Lower leg skin (tissue), 4 donors: ENCODE measurements at regions not wholly inside any gene's neighbourhood (a gene's known extent, or its start where the extent isn't known, plus 50 kb on each side); places are given as distances from the start of the nearest gene placed in this dataset.

Experiments used
- DNase-seq, 2 donors: peaks; one replicate each; pipeline ENCODE4 v3.0.0-alpha.2; 2019; ENCODE audit warnings: low spot score in 2 of 2
- H3K4me3 ChIP-seq: fragments of 200-600 bp; sonication (generic); 2 replicates; pipeline ENCODE4 v1.5.1; 2017; ENCODE audit warnings: mild to moderate bottlenecking, low read depth; ENCODE audit not compliant: poor library complexity, severe bottlenecking
- POLR2A ChIP-seq, 2 donors: fragments of 450-650 bp; IDR thresholded peaks; one replicate each; pipeline ENCODE4 v1.6.1; 2016 to 2017; ENCODE audit warnings: antibody characterized with exemption in 2 of 2, mild to moderate bottlenecking in 1 of 2, moderate library complexity in 1 of 2
- WGBS, 2 donors: methylation state at CpG; one replicate each; pipeline ENCODE4 v1.1.5; 2018; 5-methylcytosine and 5-hydroxymethylcytosine counted together
- intact Hi-C: fragments of 100-400 bp; cut with DNase I; formaldehyde crosslinking; loops from one replicate; pipeline ENCODE4 v1.15.0; 2023; ENCODE audit warnings: low total_unique reads
- TF ChIP-seq, protein P1 (sequence below), 3 donors: fragments of 450-650 bp; IDR thresholded peaks; one replicate each; pipeline ENCODE4 v1.5.1; 2016; ENCODE audit warnings: antibody characterized with exemption in 3 of 3, mild to moderate bottlenecking in 3 of 3, moderate library complexity in 2 of 3

GRCh38 chr1:81435175-81435574 lies 365.6 kb upstream of the ADGRL2 start:
- WGBS, 2 donors: 22 to 46% methylated on average over 1 of the region's 1 CpG
- intact Hi-C loops: no loop called here

DNA sequence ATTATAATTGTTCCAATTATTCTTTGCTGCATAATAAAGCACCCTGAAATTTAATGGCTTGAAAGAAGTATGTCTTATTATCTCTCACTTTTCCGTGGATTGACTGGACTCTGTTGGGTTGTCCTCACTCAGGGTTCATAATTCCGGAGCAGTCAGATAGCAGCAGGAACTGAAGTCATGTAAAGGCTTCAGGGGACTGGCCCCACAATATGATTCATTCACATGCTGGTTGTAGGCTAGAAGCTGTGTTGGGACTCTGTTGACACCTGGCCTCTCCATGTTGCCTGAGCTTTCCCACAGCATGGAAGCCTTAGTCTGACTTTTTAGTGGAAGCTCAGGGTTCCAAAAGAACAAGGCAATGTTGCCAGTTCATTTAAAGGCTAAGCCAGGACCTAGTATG lies 367.1 kb upstream of the ADGRL2 start:
- no peak for DNase-seq
- WGBS, 2 donors: 78 to 89% methylated on average over 2 of the region's 2 CpGs
- intact Hi-C loops: no loop called here
- H3K4me3 ChIP-seq: no peak overlapping the region
- no peak for TF ChIP-seq POLR2A (IDR thresholded peaks at IDR 0.05)
- TF ChIP-seq, protein P1, sequence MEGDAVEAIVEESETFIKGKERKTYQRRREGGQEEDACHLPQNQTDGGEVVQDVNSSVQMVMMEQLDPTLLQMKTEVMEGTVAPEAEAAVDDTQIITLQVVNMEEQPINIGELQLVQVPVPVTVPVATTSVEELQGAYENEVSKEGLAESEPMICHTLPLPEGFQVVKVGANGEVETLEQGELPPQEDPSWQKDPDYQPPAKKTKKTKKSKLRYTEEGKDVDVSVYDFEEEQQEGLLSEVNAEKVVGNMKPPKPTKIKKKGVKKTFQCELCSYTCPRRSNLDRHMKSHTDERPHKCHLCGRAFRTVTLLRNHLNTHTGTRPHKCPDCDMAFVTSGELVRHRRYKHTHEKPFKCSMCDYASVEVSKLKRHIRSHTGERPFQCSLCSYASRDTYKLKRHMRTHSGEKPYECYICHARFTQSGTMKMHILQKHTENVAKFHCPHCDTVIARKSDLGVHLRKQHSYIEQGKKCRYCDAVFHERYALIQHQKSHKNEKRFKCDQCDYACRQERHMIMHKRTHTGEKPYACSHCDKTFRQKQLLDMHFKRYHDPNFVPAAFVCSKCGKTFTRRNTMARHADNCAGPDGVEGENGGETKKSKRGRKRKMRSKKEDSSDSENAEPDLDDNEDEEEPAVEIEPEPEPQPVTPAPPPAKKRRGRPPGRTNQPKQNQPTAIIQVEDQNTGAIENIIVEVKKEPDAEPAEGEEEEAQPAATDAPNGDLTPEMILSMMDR (IDR thresholded peaks at IDR 0.05): no peak

More at GRCh38 chr1:81435175-81435574, 365.6 kb upstream of the ADGRL2 start:
- TF ChIP-seq, protein P1 (IDR thresholded peaks at IDR 0.05): no peak
- no peak overlapping the region for H3K4me3 ChIP-seq
- no peak for DNase-seq

GRCh38 chr1:81432654-81433109 lies 368.1 kb upstream of the ADGRL2 start:
- WGBS, 2 donors: 79 to 80% methylated on average over 8 of the region's 8 CpGs
- DNase-seq: no peak
- intact Hi-C loops: no loop called here
- TF ChIP-seq, protein P1 (IDR thresholded peaks at IDR 0.05): no peak
- TF ChIP-seq POLR2A (IDR thresholded peaks at IDR 0.05): no peak
- H3K4me3 ChIP-seq: no peak overlapping the region

DNA sequence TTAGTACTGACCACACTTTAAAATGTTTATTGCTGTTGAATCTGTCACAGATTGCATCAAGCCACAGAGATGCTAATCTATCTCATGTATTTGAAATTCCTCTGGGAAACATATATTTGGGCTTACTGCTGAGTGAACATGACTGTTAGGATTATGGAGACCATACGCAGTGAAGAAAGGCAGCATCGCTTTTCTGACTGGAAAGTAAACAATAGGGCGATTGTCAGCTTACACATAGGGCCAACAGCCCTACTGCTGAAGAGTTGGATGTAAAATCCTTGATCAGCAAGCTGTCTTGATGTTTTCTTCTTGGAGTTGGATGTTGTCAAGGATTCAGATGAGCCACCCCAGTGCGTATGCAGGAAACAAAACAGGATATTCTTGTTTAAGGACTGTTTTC lies 368.7 kb upstream of the ADGRL2 start:
- no peak for DNase-seq

DNA sequence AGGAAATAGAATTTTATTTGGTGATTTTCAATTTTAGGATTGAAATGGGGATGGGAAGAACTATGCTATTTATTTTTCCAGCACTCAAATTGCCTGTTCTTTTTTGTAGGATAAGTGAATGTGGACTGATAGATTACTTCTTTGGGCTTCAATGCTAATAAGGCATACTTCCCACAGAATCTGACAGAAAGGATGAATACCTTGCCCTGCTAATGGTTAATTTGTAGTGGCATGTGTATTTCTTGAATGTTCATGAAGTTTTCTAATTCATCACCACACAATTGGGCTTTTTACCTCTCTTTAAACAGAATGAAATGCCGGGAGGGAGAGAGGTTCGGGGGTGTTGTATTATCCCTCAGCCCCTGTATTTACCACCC lies 369.1 kb upstream of the ADGRL2 start:
- no peak overlapping the region for H3K4me3 ChIP-seq
- no peak for DNase-seq
- intact Hi-C loops: no loop called here
- WGBS, 2 donors: 89 to 90% methylated on average over 2 of the region's 2 CpGs
- TF ChIP-seq, protein P1 (IDR thresholded peaks at IDR 0.05): no peak
- TF ChIP-seq POLR2A (IDR thresholded peaks at IDR 0.05): no peak

More for the DNA sequence above, 368.7 kb upstream of the ADGRL2 start:
- TF ChIP-seq POLR2A (IDR thresholded peaks at IDR 0.05): no peak
- TF ChIP-seq, protein P1 (IDR thresholded peaks at IDR 0.05): no peak
- intact Hi-C loops: no loop called here
- H3K4me3 ChIP-seq: no peak overlapping the region
- 48 to 61% methylated on average over 4 of the region's 4 CpGs for WGBS, 2 donors

GRCh38 chr1:81430955-81431623 lies 369.6 kb upstream of the ADGRL2 start:
- WGBS, 2 donors: 60% methylated on average over 6 of the region's 6 CpGs
- TF ChIP-seq, protein P1 (IDR thresholded peaks at IDR 0.05): no peak
- no peak for TF ChIP-seq POLR2A (IDR thresholded peaks at IDR 0.05)
- intact Hi-C loops: no loop called here
- no peak overlapping the region for H3K4me3 ChIP-seq
- no peak for DNase-seq
